Chondrocyte (in vitro differentiated cells): ENCODE measurements at regions not wholly inside any gene's neighbourhood (a gene's known extent, or its start where the extent isn't known, plus 50 kb on each side); places are given as distances from the start of the nearest gene placed in this dataset.

Source experiments
- DNase-seq: peaks from one replicate; pipeline ENCODE4 v3.0.0; 2021; ENCODE audit warnings: mixed read lengths, low spot score
- H3K27ac Mint-ChIP-seq: one replicate; pipeline ENCODE4 v1.8.0; 2021; ENCODE audit warnings: mild to moderate bottlenecking, moderate library complexity, mixed read lengths; ENCODE audit not compliant: unreplicated experiment
- H3K27me3 Mint-ChIP-seq: 2 replicates; pipeline ENCODE4 v1.8.0; 2021; ENCODE audit warnings: low read depth, mixed read lengths
- H3K36me3 Mint-ChIP-seq: 2 replicates; pipeline ENCODE4 v1.8.0; 2021; ENCODE audit warnings: low read depth, mixed read lengths
- H3K4me1 Mint-ChIP-seq: 2 replicates; pipeline ENCODE4 v1.8.0; 2021; ENCODE audit warnings: low read depth, mild to moderate bottlenecking, mixed read lengths
- H3K4me3 Mint-ChIP-seq: one replicate; pipeline ENCODE4 v1.8.0; 2021; ENCODE audit warnings: mild to moderate bottlenecking, moderate library complexity, mixed read lengths; ENCODE audit not compliant: unreplicated experiment
- H3K9me3 Mint-ChIP-seq: 2 replicates; pipeline ENCODE4 v1.8.0; 2021; ENCODE audit warnings: low read depth, mixed read lengths
- TF ChIP-seq, protein P1 (sequence below): fragments of 200-600 bp; sonication (generic); IDR thresholded peaks from 2 replicates; pipeline ENCODE4 v1.5.0; 2021; ENCODE audit warnings: antibody characterized with exemption, mild to moderate bottlenecking, moderate library complexity

DNA sequence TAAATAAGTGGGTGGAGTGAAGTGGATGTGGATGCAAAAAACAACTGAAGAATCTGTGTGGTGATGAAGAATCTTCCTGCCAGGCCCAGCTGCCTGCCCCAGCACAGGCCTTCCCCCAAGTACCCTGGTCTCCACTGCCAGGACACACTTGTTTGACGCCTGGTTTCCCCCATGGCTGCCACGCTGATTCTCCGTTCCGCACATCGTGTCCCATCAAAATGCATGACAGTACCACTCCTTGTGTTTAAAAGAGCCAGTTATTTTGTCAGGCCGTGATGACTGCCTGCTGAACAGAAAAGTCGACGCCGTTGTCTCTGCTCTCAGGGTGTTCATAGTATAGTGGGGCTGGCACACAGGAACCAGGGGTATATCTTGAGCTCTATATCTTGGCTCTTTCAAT, 50.3 kb upstream of the KYNU start:
- DNase-seq: no peak
- TF ChIP-seq, protein P1, sequence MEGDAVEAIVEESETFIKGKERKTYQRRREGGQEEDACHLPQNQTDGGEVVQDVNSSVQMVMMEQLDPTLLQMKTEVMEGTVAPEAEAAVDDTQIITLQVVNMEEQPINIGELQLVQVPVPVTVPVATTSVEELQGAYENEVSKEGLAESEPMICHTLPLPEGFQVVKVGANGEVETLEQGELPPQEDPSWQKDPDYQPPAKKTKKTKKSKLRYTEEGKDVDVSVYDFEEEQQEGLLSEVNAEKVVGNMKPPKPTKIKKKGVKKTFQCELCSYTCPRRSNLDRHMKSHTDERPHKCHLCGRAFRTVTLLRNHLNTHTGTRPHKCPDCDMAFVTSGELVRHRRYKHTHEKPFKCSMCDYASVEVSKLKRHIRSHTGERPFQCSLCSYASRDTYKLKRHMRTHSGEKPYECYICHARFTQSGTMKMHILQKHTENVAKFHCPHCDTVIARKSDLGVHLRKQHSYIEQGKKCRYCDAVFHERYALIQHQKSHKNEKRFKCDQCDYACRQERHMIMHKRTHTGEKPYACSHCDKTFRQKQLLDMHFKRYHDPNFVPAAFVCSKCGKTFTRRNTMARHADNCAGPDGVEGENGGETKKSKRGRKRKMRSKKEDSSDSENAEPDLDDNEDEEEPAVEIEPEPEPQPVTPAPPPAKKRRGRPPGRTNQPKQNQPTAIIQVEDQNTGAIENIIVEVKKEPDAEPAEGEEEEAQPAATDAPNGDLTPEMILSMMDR: no peak
- H3K36me3 Mint-ChIP-seq: no peaks in the 10 kb centered on the region
- H3K9me3 Mint-ChIP-seq: no peaks in the 10 kb centered on the region
- H3K4me1 Mint-ChIP-seq: peaks cover 26% of the 10 kb centered on the region
- no peak overlapping the region for H3K4me3 Mint-ChIP-seq
- no peak overlapping the region for H3K27ac Mint-ChIP-seq
- no peaks in the 10 kb centered on the region for H3K27me3 Mint-ChIP-seq

DNA sequence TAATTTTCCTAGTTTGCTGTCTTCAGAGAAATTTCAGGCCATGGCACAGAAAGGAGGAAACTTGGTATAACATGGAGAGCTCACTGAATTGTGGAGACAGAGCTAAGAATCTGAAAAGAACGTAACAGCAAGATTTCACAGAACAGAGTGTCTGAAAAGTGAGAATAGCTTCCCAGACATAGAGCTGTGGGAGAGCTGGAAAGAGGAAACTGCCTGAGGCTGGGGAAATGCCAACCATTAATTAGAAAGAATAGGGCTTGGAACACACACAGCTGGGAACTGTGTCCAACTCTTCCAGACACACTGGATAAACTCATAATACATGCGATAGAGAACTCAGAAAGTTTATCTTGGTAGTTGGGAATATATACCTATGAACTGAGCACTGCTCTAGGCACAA, 51.6 kb upstream of the KYNU start:
- TF ChIP-seq, protein P1: no peak
- no peak for DNase-seq
- no peak overlapping the region for H3K4me3 Mint-ChIP-seq
- peak overlapping the region; percentile 42 for H3K27ac Mint-ChIP-seq
- H3K9me3 Mint-ChIP-seq: no peaks in the 10 kb centered on the region
- H3K36me3 Mint-ChIP-seq: no peaks in the 10 kb centered on the region
- no peaks in the 10 kb centered on the region for H3K27me3 Mint-ChIP-seq
- peaks cover 29% of the 10 kb centered on the region for H3K4me1 Mint-ChIP-seq

DNA sequence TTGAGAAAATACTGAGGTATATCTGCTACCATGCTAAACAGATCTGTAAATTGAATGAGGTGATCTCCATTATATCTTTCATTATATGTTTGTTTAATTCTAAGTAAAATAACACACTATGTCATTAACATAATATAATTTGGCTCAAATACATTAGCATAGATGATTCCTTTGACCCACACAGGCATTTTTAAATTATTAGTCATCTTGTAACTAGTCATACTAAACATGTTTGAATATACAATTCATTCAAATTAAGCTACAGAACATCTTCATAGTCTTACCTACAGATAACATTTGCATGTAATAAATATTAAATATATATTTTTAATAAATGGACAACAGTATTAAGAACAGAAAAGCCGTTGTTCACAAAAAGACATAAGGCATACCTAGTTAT, 52.7 kb upstream of the KYNU start:
- TF ChIP-seq, protein P1: no peak
- no peak overlapping the region for H3K4me3 Mint-ChIP-seq
- no peaks in the 10 kb centered on the region for H3K36me3 Mint-ChIP-seq
- no peak overlapping the region for H3K27ac Mint-ChIP-seq
- no peaks in the 10 kb centered on the region for H3K9me3 Mint-ChIP-seq
- no peaks in the 10 kb centered on the region for H3K27me3 Mint-ChIP-seq
- no peak for DNase-seq
- peaks cover 29% of the 10 kb centered on the region for H3K4me1 Mint-ChIP-seq

DNA sequence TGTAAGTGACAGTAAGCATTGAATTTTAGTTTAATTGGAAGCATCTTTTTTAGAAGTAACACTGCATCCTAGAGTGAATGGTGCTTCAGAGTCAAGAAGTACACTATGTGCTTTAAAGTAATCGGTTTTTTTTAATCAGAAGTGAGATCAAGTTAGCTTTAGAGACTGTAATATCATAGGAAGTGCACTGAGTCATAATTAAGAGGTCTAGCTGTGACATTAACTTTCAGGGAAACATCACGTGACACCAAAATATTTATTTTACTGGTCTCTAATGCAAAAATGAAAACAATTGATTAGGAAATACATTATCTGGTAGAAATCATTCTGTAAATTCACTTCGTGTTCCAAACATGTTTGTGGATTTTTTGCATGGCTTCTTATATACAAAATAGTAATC, 55.3 kb upstream of the KYNU start:
- no peaks in the 10 kb centered on the region for H3K9me3 Mint-ChIP-seq
- TF ChIP-seq, protein P1: no peak
- H3K27ac Mint-ChIP-seq: no peak overlapping the region
- H3K4me1 Mint-ChIP-seq: peaks cover 35% of the 10 kb centered on the region
- no peaks in the 10 kb centered on the region for H3K27me3 Mint-ChIP-seq
- H3K4me3 Mint-ChIP-seq: no peak overlapping the region
- no peak for DNase-seq
- H3K36me3 Mint-ChIP-seq: no peaks in the 10 kb centered on the region

DNA sequence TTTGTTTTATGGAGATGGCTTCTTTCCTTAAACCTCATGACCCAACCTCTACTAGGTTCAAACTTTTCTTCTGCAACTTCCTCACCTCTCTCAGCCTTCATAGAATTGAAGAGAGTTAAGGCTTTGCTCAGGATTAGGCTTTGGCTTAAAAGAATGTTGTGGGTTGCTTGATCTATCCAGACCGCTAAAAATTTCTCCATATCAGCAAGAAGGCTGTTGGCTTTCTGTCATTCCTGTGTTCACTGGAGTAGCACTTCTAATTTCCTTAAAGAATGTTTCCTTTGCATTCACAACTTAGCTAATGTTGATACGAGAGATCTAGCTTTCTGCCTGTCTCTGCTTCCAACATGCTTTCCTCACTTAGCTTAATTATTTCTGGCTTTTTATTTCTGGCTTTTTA, 58.1 kb upstream of the KYNU start:
- Mint-ChIP-seq H3K36me3 (no peaks in the 10 kb centered on the region), H3K27ac (no peak overlapping the region), H3K9me3 (no peaks in the 10 kb centered on the region), H3K4me3 (no peak overlapping the region), H3K27me3 (no peaks in the 10 kb centered on the region), H3K4me1 (peaks cover 20% of the 10 kb centered on the region)
- TF ChIP-seq, protein P1: no peak
- no peak for DNase-seq
